Cardiac fibroblast (primary cell): ENCODE measurements at regions not wholly inside any gene's neighbourhood (a gene's known extent, or its start where the extent isn't known, plus 50 kb on each side); places are given as distances from the start of the nearest gene placed in this dataset.
A peak's percentile ranks its signal among the peaks of the same experiment; 100 is the strongest.

ENCODE experiments used
- DNase-seq, 2 donors: peaks; one replicate each; pipeline versions ENCODE4 v3.0.0 to v3.0.0-alpha.2; 2010; ENCODE audit warnings: low read depth in 2 of 2
- H3K4me3 ChIP-seq, 2 donors: replicated peaks in 1 of 2; 1 replicate in 1 of 2; 2 replicates in 1 of 2; pipeline ENCODE4 v1.5.1; 2011; ENCODE audit warnings: low read depth in 2 of 2, low read length in 2 of 2, mild to moderate bottlenecking in 2 of 2, moderate library complexity in 1 of 2
- CTCF ChIP-seq: IDR thresholded peaks from one replicate; pipeline ENCODE4 v1.5.1; 2011; ENCODE audit warnings: low read depth, mild to moderate bottlenecking, low read length, inconsistent platforms

- DNase-seq, result peak; percentile 66 to 94
- no peak for TF ChIP-seq CTCF
- no peak overlapping the region for H3K4me3 ChIP-seq
These were observed 207.9 kb upstream of the CSNK1A1L start for GRCh38 chr13:37313372-37313771.

- no peak for TF ChIP-seq CTCF
- DNase-seq, result peak; percentile 78 to 98
- no peak overlapping the region for H3K4me3 ChIP-seq
These were observed 201.5 kb upstream of the CSNK1A1L start for GRCh38 chr13:37306778-37307544.

GRCh38 chr13:37303606-37304005 is 198.1 kb upstream of the CSNK1A1L start:
- DNase-seq, result no peak
- H3K4me3 ChIP-seq, result no peak overlapping the region
- TF ChIP-seq CTCF, result no peak

GRCh38 chr13:37302686-37303085 is 197.2 kb upstream of the CSNK1A1L start:
- no peak for TF ChIP-seq CTCF
- no peak overlapping the region for H3K4me3 ChIP-seq
- no peak for DNase-seq

GRCh38 chr13:37295573-37295972 is 190.1 kb upstream of the CSNK1A1L start:
- no peak for DNase-seq
- no peak overlapping the region for H3K4me3 ChIP-seq
- no peak for TF ChIP-seq CTCF

- DNase-seq, result peak; percentile 68 to 87
- no peak for TF ChIP-seq CTCF
These were observed 189.6 kb upstream of the CSNK1A1L start for GRCh38 chr13:37295071-37295470.

GRCh38 chr13:37294472-37294871 is 189.0 kb upstream of the CSNK1A1L start:
- no peak for TF ChIP-seq CTCF
- no peak for DNase-seq
- H3K4me3 ChIP-seq, result no peak overlapping the region

More at GRCh38 chr13:37295071-37295470, 189.6 kb upstream of the CSNK1A1L start:
- H3K4me3 ChIP-seq, result no peak overlapping the region
